ENCODE measurements at regions not wholly inside any gene's neighbourhood (a gene's known extent, or its start where the extent isn't known, plus 50 kb on each side); places are given as distances from the start of the nearest gene placed in this dataset.
"Not testable (repeated sequence)": the region's sequence is repeated elsewhere in the genome, so short reads cannot be mapped to it uniquely, and the experiment has no call there.

- not testable (repeated sequence) for TF ChIP-seq POLR2AphosphoS5 (IDR thresholded peaks at IDR 0.05; ENCODE audit: insufficient read depth, low read depth, low read length); CTCF (IDR thresholded peaks at IDR 0.05; ENCODE audit: extremely low read depth in 1 of 2, insufficient read depth in 1 of 2, low read depth in 1 of 2, low read length in 2 of 2); POLR2A (IDR thresholded peaks at IDR 0.05; ENCODE audit: low read depth, low read length)
- TF ChIP-seq, protein P1, sequence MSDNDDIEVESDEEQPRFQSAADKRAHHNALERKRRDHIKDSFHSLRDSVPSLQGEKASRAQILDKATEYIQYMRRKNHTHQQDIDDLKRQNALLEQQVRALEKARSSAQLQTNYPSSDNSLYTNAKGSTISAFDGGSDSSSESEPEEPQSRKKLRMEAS (IDR thresholded peaks at IDR 0.05; ENCODE audit: insufficient read depth, insufficient read length): not testable (repeated sequence)
These were observed 96.3 kb upstream of the PLGLB2 start for GRCh38 chr2:87651589-87651988.
